GM19328 (cell line): ENCODE measurements at regions not wholly inside any gene's neighbourhood (a gene's known extent, or its start where the extent isn't known, plus 50 kb on each side); places are given as distances from the start of the nearest gene placed in this dataset.

Experiments
- ATAC-seq: cut with Tn5 transposase; IDR thresholded peaks from one replicate; pipeline ENCODE4 v1.9.1; 2021; ENCODE audit warnings: mild to moderate bottlenecking, moderate library complexity; ENCODE audit not compliant: unreplicated experiment

DNA sequence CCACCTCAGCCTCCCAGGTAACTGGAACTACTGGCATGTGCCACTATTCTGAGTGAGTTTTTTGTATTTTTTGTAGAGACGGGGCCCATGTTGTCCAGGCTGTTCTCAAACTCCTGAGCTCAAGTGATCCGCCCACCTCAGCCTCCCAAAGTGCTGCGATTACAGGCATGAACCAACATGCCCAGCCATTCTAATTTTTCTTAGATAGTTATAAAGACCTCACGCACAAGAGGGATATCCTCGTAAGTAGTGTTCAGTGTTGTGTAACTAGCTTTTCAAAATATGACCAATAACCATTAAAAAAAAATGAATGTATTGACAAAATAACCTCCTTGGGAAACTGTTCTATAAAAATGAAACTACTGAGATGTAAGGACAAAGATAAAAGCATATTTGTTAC, 90.5 kb upstream of the FERD3L start:
- no peak for ATAC-seq

DNA sequence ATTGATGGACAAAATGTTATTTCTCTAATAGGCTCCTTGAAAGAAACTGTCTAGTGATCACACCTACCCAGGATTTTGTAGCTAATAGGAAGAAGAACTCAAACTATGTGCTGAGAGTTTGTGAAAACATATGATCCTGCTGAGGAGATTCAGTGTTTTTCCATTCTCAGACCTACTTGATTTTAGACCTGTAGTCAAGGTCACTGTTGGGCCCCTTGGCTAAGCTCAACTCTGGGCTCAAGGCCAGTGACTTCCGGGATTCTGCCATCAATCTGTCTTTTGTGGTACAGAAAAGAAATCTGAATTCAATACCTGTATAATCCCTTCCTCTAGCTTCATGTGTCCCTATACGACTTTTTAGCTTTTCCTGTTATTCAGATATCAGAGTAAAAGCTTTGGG, 79.7 kb upstream of the FERD3L start:
- no peak for ATAC-seq

GRCh38 chr7:19215412-19215811, 70.2 kb upstream of the FERD3L start:
- ATAC-seq: no peak

DNA sequence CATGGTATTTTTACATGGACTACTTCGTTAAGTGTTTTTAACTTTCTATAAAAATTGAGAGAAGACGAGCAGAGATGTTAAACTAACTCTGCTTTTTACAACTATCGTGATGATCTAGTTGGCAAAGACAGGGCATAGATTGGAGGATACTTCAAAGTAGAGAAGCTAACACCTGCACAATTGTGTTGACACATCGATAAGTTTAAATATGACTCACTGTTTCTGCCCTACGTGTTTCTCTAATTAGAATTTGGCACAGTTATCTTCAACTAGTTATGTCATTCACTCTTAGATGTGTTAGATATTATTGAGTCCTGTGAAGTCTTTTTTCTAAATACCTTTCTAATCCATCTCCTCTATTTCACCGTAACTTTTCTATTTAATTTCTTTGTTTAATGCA, 68.5 kb upstream of the FERD3L start:
- no peak for ATAC-seq

DNA sequence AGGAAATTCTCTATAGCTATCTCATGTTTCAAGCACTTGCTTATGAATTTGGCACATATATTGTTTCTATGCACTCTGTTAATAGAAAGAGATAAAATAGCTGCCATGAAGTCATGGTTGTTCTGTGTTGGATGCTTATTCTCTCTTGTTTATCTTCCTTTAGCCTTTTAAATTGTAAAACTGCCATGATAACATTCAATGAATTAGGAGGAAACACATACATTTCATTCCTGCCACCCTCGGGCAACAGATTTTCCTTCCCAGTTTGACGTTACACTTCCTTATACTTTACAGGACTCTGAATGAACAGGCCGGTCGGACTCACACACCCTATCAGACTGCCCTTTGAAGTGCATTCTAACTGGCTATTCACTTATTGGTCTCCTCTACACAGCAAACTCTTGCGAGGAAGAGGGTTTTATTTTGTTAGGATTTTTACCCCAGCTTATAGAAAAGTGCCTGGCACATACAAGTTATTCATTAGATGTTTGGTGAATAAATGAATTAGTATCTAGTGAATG, 65.7 kb upstream of the FERD3L start:
- no peak for ATAC-seq

GRCh38 chr7:19209166-19209696, 64.0 kb upstream of the FERD3L start:
- ATAC-seq: no peak

DNA sequence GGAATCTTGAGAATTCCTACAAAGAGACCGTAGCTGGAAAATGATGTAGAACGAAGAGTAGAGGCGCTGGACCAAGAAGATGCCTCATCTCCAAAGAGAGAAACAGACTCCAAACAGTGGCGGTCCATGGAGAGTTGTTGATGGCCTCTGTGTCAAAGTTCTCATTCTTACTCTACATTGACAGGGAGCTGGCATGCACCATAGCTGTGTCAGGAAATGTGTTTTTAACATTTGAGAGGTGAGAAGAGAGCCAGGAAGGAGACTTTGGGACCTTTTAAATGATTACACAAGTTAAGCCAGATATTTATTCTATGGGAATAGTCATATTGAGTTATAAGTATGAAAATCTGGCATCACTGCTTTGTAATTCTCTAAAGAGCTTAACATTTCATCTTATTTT, 61.5 kb upstream of the FERD3L start:
- no peak for ATAC-seq

- no peak for ATAC-seq
Observed at GRCh38 chr7:19203686-19204085, 58.5 kb upstream of the FERD3L start.

DNA sequence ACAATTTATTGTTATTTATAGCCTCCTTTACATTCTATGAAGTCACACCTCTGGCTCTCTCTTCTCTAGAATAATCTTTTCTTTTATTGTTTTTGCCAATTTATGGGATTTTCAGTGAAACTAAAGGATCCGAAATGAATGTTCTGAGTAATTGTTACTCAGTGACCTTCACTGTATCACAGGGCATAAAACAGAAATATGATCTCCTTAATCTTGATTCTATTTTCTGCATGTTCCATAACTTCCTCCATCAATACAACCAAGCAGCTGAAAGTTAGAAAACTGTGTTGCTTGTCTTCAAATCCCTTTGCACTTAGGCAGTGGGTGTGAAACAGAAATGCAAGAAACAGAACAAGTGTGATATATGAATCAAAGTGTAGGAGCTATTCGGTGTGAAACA, 57.4 kb upstream of the FERD3L start:
- no peak for ATAC-seq
